ENCODE measurements at regions not wholly inside any gene's neighbourhood (a gene's known extent, or its start where the extent isn't known, plus 50 kb on each side); places are given as distances from the start of the nearest gene placed in this dataset.

DNA sequence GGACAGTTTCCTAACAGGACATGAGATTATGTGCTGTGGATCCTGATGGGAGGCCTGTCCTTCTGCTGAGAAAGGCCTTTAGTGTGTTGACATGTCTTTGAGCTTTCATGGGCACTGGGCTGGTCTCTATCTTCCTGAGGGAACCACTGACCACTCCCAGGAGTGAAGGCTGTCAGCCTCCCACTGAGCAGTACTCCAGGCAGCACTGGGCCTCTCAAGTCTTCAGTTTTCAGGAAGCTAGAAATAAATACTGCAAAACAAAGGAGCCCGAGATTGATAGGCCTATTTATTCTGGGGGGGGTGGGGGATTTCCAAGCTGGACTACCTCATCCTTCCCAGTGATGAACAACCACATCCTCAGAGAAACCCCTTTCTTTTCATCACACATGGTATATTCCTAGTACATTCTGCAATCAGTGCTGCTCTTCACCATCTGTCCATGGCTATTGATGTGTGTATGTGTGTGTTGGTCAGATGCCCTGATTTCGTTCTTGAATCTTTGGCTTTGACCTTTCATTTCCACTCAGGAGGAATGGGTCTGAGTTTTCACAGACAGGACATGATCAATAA, 180.9 kb upstream of the SPTLC3 start (continued):
- TF ChIP-seq FOXO4 (CRISPR knock-in tag; IDR thresholded peaks at IDR 0.05): no peak
- TF ChIP-seq CCNT2 (IDR thresholded peaks at IDR 0.05; ENCODE audit: borderline replicate concordance, extremely low read depth, insufficient read length, low read depth, low read length): no peak

GRCh38 chr20:12829170-12829569, 179.6 kb upstream of the SPTLC3 start:
- no peak for DNase-seq (ENCODE audit: extremely low read depth in 1 of 4, low spot score in 3 of 4)
- ATAC-seq: no peak
- H2AFZ ChIP-seq (ENCODE audit: low read depth, low read length): no peak overlapping the region
- no peaks in the 10 kb centered on the region for H3K4me1 ChIP-seq (replicated peaks in 1 of 2; ENCODE audit: control insufficient read depth in 2 of 2, insufficient read depth in 2 of 2, low read length in 2 of 2)
- H3K4me3 ChIP-seq: no peak overlapping the region
- FAIRE-seq: no peak
- no peaks in the 10 kb centered on the region for H3K36me3 ChIP-seq (ENCODE audit: control insufficient read depth, insufficient read depth, low read length)
- no TSS peak for BruUV-seq (replicated peaks)
- intact Hi-C loops (cut with micrococcal nuclease) (no loop called here), in situ Hi-C loops (cut with MboI) (no loop called here)
- H3K9ac ChIP-seq (ENCODE audit: insufficient read depth in 1 of 2, low read depth in 2 of 2, low read length in 2 of 2): no peak overlapping the region
- no peak overlapping the region for H3K27ac ChIP-seq (ENCODE audit: extremely low read depth, low read depth, low read length)
- no peaks in the 10 kb centered on the region for H3K9me1 ChIP-seq (ENCODE audit: control insufficient read depth, insufficient read depth, low read length)
- ChIA-PET POLR2A (no interaction called here), CTCF (ENCODE audit: low intra/inter-chr PET ratio) (no interaction called here)
- no peaks in the 10 kb centered on the region for H3K79me2 ChIP-seq (ENCODE audit: control insufficient read depth, insufficient read depth, low read length)
- no peaks in the 10 kb centered on the region for H3K9me3 ChIP-seq (replicated peaks; ENCODE audit: control insufficient read depth, insufficient read depth, low read depth, low read length)
- no peaks in the 10 kb centered on the region for H3K27me3 ChIP-seq (ENCODE audit: control insufficient read depth in 2 of 2, insufficient read depth in 2 of 2, low read length in 2 of 2)
- H3K4me2 ChIP-seq (ENCODE audit: insufficient read depth, low read length): no peak overlapping the region
- WGBS (ENCODE audit: insufficient coverage, low coverage, missing lambda C conversion rate): 0% methylated on average over 5 of the region's 5 CpGs
- no peaks in the 10 kb centered on the region for H4K20me1 ChIP-seq (replicated peaks; ENCODE audit: control insufficient read depth, insufficient read depth, low read length)
- TF ChIP-seq PKNOX1 (IDR thresholded peaks at IDR 0.05) (no peak), CBFA2T2 (conservative IDR thresholded peaks at IDR 0.05) (no peak), ATF7 (IDR thresholded peaks at IDR 0.05) (no peak), U2AF2 (optimal IDR thresholded peaks at IDR 0.05; ENCODE audit: low read depth, low read length) (no peak), IRF2 (CRISPR knock-in tag; IDR thresholded peaks at IDR 0.05) (no peak), USF1 (CRISPR knock-in tag; IDR thresholded peaks at IDR 0.05) (no peak)
- TF ChIP-seq, protein P1, sequence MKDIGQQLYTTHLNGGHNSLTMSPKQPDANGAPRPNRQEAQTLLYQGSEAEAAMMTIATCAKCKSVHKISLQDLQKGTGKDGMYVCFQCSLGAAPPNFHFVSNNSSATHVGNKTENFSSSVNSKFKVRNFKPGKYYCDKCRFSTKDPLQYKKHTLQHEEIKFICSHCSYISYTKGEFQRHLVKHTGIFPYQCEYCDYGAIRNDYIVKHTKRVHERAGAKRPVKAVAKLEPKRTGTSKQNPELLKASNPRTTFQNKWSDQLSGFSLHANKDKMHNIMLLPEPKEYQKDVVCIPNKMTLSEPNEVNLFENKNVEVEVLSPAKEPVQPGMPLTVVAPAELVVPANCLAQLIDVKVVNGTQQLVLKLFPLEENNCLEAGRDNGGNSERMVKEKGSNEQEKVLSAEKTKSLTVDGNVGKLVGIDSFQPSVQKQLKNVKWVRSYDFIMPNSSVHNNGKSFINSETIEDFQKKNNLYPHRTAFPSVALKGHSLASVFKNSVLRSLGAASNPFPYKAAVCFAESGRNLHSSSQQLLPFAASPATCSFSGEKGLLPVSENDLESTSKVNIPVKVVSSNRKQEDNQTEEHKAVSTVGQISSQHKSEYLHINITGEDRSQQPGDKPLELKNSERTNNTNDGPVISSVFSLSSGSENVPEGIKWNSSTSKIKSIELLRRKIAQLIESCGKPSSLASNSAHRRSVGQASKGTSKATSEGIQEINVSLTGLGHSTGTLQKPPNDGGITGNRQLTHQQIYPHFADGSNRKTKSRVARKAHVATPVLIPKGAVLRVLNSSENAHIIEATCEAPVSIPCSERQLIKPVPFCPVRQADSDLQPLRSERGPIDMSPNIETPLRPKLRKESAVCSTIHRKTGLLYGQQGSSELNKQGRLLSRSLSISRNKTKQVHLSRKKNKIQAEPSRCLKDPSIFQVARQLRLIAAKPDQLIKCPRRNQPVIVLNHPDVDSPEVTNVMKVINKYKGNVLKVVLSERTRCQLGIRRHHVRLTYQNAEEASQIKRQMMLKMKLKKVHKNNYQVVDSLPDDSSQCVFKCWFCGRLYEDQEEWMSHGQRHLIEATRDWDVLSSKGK (CRISPR knock-in tag; IDR thresholded peaks at IDR 0.05): no peak
- TF ChIP-seq, protein P2, sequence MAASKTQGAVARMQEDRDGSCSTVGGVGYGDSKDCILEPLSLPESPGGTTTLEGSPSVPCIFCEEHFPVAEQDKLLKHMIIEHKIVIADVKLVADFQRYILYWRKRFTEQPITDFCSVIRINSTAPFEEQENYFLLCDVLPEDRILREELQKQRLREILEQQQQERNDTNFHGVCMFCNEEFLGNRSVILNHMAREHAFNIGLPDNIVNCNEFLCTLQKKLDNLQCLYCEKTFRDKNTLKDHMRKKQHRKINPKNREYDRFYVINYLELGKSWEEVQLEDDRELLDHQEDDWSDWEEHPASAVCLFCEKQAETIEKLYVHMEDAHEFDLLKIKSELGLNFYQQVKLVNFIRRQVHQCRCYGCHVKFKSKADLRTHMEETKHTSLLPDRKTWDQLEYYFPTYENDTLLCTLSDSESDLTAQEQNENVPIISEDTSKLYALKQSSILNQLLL (CRISPR knock-in tag; IDR thresholded peaks at IDR 0.05; ENCODE audit: borderline replicate concordance): no peak
- TF ChIP-seq, protein P3, sequence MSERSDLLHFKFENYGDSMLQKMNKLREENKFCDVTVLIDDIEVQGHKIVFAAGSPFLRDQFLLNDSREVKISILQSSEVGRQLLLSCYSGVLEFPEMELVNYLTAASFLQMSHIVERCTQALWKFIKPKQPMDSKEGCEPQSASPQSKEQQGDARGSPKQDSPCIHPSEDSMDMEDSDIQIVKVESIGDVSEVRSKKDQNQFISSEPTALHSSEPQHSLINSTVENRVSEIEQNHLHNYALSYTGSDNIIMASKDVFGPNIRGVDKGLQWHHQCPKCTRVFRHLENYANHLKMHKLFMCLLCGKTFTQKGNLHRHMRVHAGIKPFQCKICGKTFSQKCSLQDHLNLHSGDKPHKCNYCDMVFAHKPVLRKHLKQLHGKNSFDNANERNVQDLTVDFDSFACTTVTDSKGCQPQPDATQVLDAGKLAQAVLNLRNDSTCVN (CRISPR knock-in tag; IDR thresholded peaks at IDR 0.05): no peak
